H9 (cell line): ENCODE measurements at regions not wholly inside any gene's neighbourhood (a gene's known extent, or its start where the extent isn't known, plus 50 kb on each side); places are given as distances from the start of the nearest gene placed in this dataset.

Experiments
- DNase-seq: peaks from one replicate; pipeline ENCODE4 v3.0.0-alpha.2; 2017
- H2AFZ ChIP-seq: one replicate; pipeline ENCODE4 v1.6.1; 2013; ENCODE audit warnings: mild to moderate bottlenecking, low read length, control low read depth, moderate library complexity
- H2AK5ac ChIP-seq: 2 replicates; pipeline ENCODE4 v1.6.1; 2013; ENCODE audit warnings: low read length, control low read depth, mixed read lengths; ENCODE audit not compliant: insufficient read length
- H2BK120ac ChIP-seq: one replicate; pipeline ENCODE4 v1.6.1; 2013; ENCODE audit warnings: low read depth, mild to moderate bottlenecking, low read length, control low read depth, inconsistent platforms; ENCODE audit not compliant: poor library complexity, severe bottlenecking
- H2BK12ac ChIP-seq: 2 replicates; pipeline ENCODE4 v1.6.1; 2013; ENCODE audit warnings: low read length, control low read depth, mixed read lengths, low read depth; ENCODE audit not compliant: insufficient read length
- H2BK15ac ChIP-seq: 2 replicates; pipeline ENCODE4 v1.6.1; 2013; ENCODE audit warnings: low read depth, low read length, control low read depth
- H2BK20ac ChIP-seq: one replicate; pipeline ENCODE4 v1.6.1; 2013; ENCODE audit warnings: low read depth, mild to moderate bottlenecking, low read length, control low read depth, inconsistent platforms; ENCODE audit not compliant: poor library complexity, severe bottlenecking
- H2BK5ac ChIP-seq: 2 replicates; pipeline ENCODE4 v1.6.1; 2013; ENCODE audit warnings: low read length, control low read depth, mixed read lengths; ENCODE audit not compliant: insufficient read length
- H3K14ac ChIP-seq: 2 replicates; pipeline ENCODE4 v1.6.1; 2013; ENCODE audit warnings: low read length, control low read depth; ENCODE audit not compliant: insufficient read depth
- H3K18ac ChIP-seq: 2 replicates; pipeline ENCODE4 v1.6.1; 2013; ENCODE audit warnings: low read depth, mild to moderate bottlenecking, mixed read lengths, low read length, control low read depth; ENCODE audit not compliant: insufficient read length
- H3K23ac ChIP-seq: 2 replicates; pipeline ENCODE4 v1.6.1; 2013; ENCODE audit warnings: low read length, control low read depth, mixed read lengths, low read depth; ENCODE audit not compliant: insufficient read length
- H3K23me2 ChIP-seq: 2 replicates; pipeline ENCODE4 v1.6.1; 2013; ENCODE audit warnings: low read depth, mild to moderate bottlenecking, mixed read lengths, low read length, control low read depth; ENCODE audit not compliant: insufficient read length, poor library complexity, severe bottlenecking
- H3K27ac ChIP-seq: 2 replicates; pipeline ENCODE4 v1.5.1; 2013; ENCODE audit warnings: low read length, control low read depth, mixed read lengths, low read depth; ENCODE audit not compliant: insufficient read length
- H3K27me3 ChIP-seq: 2 replicates; pipeline ENCODE4 v1.6.1; 2013; ENCODE audit warnings: low read length, control low read depth, inconsistent platforms; ENCODE audit not compliant: insufficient read depth
- H3K4ac ChIP-seq: 2 replicates; pipeline ENCODE4 v1.6.1; 2013; ENCODE audit warnings: low read depth, mild to moderate bottlenecking, control low read depth, inconsistent platforms, low read length, moderate library complexity
- H3K4me1 ChIP-seq: 2 replicates; pipeline ENCODE4 v1.6.1; 2013; ENCODE audit warnings: low read length, control low read depth, inconsistent platforms; ENCODE audit not compliant: insufficient read depth
- H3K4me2 ChIP-seq: 2 replicates; pipeline ENCODE4 v1.6.1; 2013; ENCODE audit warnings: low read length, control low read depth, mixed read lengths; ENCODE audit not compliant: insufficient read length, insufficient read depth
- H3K56ac ChIP-seq: 2 replicates; pipeline ENCODE4 v1.6.1; 2013; ENCODE audit warnings: low read depth, mild to moderate bottlenecking, mixed read lengths, low read length, control low read depth; ENCODE audit not compliant: insufficient read length
- H3K79me1 ChIP-seq: 2 replicates; pipeline ENCODE4 v1.6.1; 2013; ENCODE audit warnings: low read depth, mild to moderate bottlenecking, moderate library complexity, low read length, control low read depth, inconsistent platforms; ENCODE audit not compliant: insufficient read depth, poor library complexity, severe bottlenecking
- H3K79me2 ChIP-seq: 2 replicates; pipeline ENCODE4 v1.6.1; 2013; ENCODE audit warnings: low read length, control low read depth, inconsistent platforms; ENCODE audit not compliant: insufficient read depth
- H3K9ac ChIP-seq: 2 replicates; pipeline ENCODE4 v1.6.1; 2013; ENCODE audit warnings: low read length, control low read depth, mixed read lengths; ENCODE audit not compliant: insufficient read length; ENCODE audit errors: extremely low read depth
- H3K9me3 ChIP-seq: one replicate; pipeline ENCODE4 v1.6.1; 2013; ENCODE audit warnings: low read depth, low read length, inconsistent platforms; ENCODE audit not compliant: control insufficient read depth
- H3T11ph ChIP-seq: one replicate; pipeline ENCODE4 v1.6.1; 2013; ENCODE audit warnings: mild to moderate bottlenecking, low read length, control low read depth, inconsistent platforms
- H4K20me1 ChIP-seq: one replicate; pipeline ENCODE4 v1.6.1; 2013; ENCODE audit not compliant: control insufficient read depth, insufficient read length, insufficient read depth
- H4K5ac ChIP-seq: 2 replicates; pipeline ENCODE4 v1.6.1; 2013; ENCODE audit warnings: low read depth, mild to moderate bottlenecking, mixed read lengths, low read length, control low read depth; ENCODE audit not compliant: insufficient read length
- H4K8ac ChIP-seq: replicated peaks from 2 replicates; pipeline ENCODE4 v1.6.1; 2013; ENCODE audit warnings: low read length, control low read depth, mixed read lengths, low read depth; ENCODE audit not compliant: insufficient read length
- H4K91ac ChIP-seq: 2 replicates; pipeline ENCODE4 v1.6.1; 2013; ENCODE audit warnings: low read depth, mild to moderate bottlenecking, moderate library complexity, mixed read lengths, low read length, control low read depth; ENCODE audit not compliant: insufficient read length
- H3K27ac Mint-ChIP-seq, 3 experiments: 2 replicates in 2 of 3; 3 replicates in 1 of 3; pipeline ENCODE4 v1.8.0; 2020 to 2021; ENCODE audit warnings: mixed read lengths in 3 of 3, mild to moderate bottlenecking in 1 of 3, moderate library complexity in 1 of 3
- H3K27me3 Mint-ChIP-seq: 2 replicates; pipeline ENCODE4 v1.8.0; 2021; ENCODE audit warnings: low read depth, mild to moderate bottlenecking, moderate library complexity, mixed read lengths
- H3K36me3 Mint-ChIP-seq, 3 experiments: 2 replicates in 2 of 3; 3 replicates in 1 of 3; pipeline ENCODE4 v1.8.0; 2020 to 2021; ENCODE audit warnings: low read depth in 3 of 3, mixed read lengths in 3 of 3; ENCODE audit not compliant: insufficient read depth in 1 of 3
- H3K4me1 Mint-ChIP-seq, 2 experiments: 2 replicates each; pipeline ENCODE4 v1.8.0; 2020; ENCODE audit warnings: mixed read lengths in 2 of 2
- H3K4me3 Mint-ChIP-seq, 2 experiments: 2 replicates in 1 of 2; 3 replicates in 1 of 2; pipeline ENCODE4 v1.8.0; 2020 to 2021; ENCODE audit warnings: mild to moderate bottlenecking in 2 of 2, mixed read lengths in 2 of 2, moderate library complexity in 1 of 2
- H3K9me3 Mint-ChIP-seq, 2 experiments: 2 replicates in 1 of 2; 3 replicates in 1 of 2; pipeline ENCODE4 v1.8.0; 2020; ENCODE audit warnings: mild to moderate bottlenecking in 2 of 2, mixed read lengths in 2 of 2, moderate library complexity in 1 of 2
- CTCF ChIP-seq: fragments of 200-600 bp; sonication (generic); conservative IDR thresholded peaks from 3 replicates; pipeline ENCODE4 v1.8.0; 2021; ENCODE audit warnings: antibody characterized with exemption, mild to moderate bottlenecking
- WGBS: extraction: QIAGEN DNeasy Blood & Tissue Kit; methylation state at CpG from one replicate; pipeline ENCODE4 v1.1.7; 2013; ENCODE audit warnings: missing lambda C conversion rate, low lambda C conversion rate, mixed read lengths; ENCODE audit not compliant: insufficient read length; ENCODE audit errors: extremely low coverage; 5-methylcytosine and 5-hydroxymethylcytosine counted together

GRCh38 chr9:90698871-90699440, 56.3 kb upstream of the DIRAS2 start:
- H3K79me2 ChIP-seq: no peaks in the 10 kb centered on the region
- no peaks in the 10 kb centered on the region for H3K79me1 ChIP-seq
- TF ChIP-seq CTCF: no peak
- no peak overlapping the region for H2BK120ac ChIP-seq
- Mint-ChIP-seq H3K4me3 (no peak overlapping the region), H3K27me3 (peaks cover 14% of the 10 kb centered on the region), H3K4me1 (peaks cover 3 to 4% of the 10 kb centered on the region in 2 experiments; a peak in 2 of 4 replicates), H3K36me3 (no peaks in the 10 kb centered on the region), H3K9me3 (no peaks in the 10 kb centered on the region; a peak in 1 of 5 replicates), H3K27ac (no peak overlapping the region)
- H3K4me2 ChIP-seq: no peak overlapping the region
- no peak overlapping the region for H3K9ac ChIP-seq
- no peak overlapping the region for H4K5ac ChIP-seq
- H3K4me1 ChIP-seq: no peaks in the 10 kb centered on the region
- H4K91ac ChIP-seq: no peak overlapping the region
- no peaks in the 10 kb centered on the region for H3K9me3 ChIP-seq
- no peak overlapping the region for H3K23ac ChIP-seq
- H3K4ac ChIP-seq: no peak overlapping the region
- H3K14ac ChIP-seq: no peak overlapping the region
- no peaks in the 10 kb centered on the region for H3K27me3 ChIP-seq
- no peak overlapping the region for H4K8ac ChIP-seq
- no peak overlapping the region for H2AK5ac ChIP-seq
- no peak overlapping the region for H2BK15ac ChIP-seq
- no peak overlapping the region for H2AFZ ChIP-seq
- H3K27ac ChIP-seq: no peak overlapping the region
- no CpG with 5 or more reads among the region's 6 CpGs for WGBS
- H4K20me1 ChIP-seq: no peaks in the 10 kb centered on the region
- H2BK20ac ChIP-seq: no peak overlapping the region
- H2BK12ac ChIP-seq: no peak overlapping the region
- H3K56ac ChIP-seq: no peak overlapping the region
- H3T11ph ChIP-seq: no peak overlapping the region
- H2BK5ac ChIP-seq: no peak overlapping the region
- DNase-seq: no peak
- H3K18ac ChIP-seq: no peak overlapping the region
- no peaks in the 10 kb centered on the region for H3K23me2 ChIP-seq
